Fibroblast of the aortic adventitia (primary cell): ENCODE measurements at regions not wholly inside any gene's neighbourhood (a gene's known extent, or its start where the extent isn't known, plus 50 kb on each side); places are given as distances from the start of the nearest gene placed in this dataset.

Experiments
- DNase-seq: peaks from one replicate; pipeline ENCODE4 v3.0.0-alpha.2; 2010; ENCODE audit warnings: low read depth
- H3K4me3 ChIP-seq: 2 replicates; pipeline ENCODE4 v1.5.1; 2011; ENCODE audit warnings: low read depth, mild to moderate bottlenecking, control low read depth, low read length, moderate library complexity
- TF ChIP-seq, protein P1 (sequence below): IDR thresholded peaks from 2 replicates; pipeline ENCODE4 v1.5.1; 2011; ENCODE audit warnings: mild to moderate bottlenecking, low read length, control low read depth, inconsistent platforms; ENCODE audit not compliant: insufficient read depth

GRCh38 chr17:70780031-70780430, 610.7 kb downstream of the KCNJ2 start:
- no peak for DNase-seq
- no peak overlapping the region for H3K4me3 ChIP-seq
- TF ChIP-seq, protein P1, sequence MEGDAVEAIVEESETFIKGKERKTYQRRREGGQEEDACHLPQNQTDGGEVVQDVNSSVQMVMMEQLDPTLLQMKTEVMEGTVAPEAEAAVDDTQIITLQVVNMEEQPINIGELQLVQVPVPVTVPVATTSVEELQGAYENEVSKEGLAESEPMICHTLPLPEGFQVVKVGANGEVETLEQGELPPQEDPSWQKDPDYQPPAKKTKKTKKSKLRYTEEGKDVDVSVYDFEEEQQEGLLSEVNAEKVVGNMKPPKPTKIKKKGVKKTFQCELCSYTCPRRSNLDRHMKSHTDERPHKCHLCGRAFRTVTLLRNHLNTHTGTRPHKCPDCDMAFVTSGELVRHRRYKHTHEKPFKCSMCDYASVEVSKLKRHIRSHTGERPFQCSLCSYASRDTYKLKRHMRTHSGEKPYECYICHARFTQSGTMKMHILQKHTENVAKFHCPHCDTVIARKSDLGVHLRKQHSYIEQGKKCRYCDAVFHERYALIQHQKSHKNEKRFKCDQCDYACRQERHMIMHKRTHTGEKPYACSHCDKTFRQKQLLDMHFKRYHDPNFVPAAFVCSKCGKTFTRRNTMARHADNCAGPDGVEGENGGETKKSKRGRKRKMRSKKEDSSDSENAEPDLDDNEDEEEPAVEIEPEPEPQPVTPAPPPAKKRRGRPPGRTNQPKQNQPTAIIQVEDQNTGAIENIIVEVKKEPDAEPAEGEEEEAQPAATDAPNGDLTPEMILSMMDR: no peak

DNA sequence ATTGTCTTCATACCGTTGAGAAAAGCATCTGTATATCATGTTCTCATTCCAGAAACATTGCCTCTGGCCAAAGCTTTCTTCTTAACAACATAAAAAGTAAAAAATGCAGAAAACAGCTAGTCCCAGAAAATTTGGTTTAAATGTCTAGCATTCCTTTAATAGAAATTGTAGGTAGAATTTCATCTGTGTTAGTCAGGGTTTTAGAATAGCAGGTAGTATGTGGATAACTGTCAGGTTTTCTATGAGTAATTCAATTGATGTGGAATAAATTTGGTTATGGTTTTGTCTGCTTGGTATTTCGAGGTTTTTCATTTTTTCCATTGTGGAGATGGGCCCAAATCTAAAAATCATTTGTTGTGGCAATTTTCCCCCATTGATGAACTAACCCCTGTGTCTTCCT, 616.7 kb downstream of the KCNJ2 start:
- H3K4me3 ChIP-seq: no peak overlapping the region
- TF ChIP-seq, protein P1: no peak
- no peak for DNase-seq

- DNase-seq: no peak
- H3K4me3 ChIP-seq: no peak overlapping the region
- TF ChIP-seq, protein P1: no peak
Measured at GRCh38 chr17:70787721-70788300, 618.5 kb downstream of the KCNJ2 start.

DNA sequence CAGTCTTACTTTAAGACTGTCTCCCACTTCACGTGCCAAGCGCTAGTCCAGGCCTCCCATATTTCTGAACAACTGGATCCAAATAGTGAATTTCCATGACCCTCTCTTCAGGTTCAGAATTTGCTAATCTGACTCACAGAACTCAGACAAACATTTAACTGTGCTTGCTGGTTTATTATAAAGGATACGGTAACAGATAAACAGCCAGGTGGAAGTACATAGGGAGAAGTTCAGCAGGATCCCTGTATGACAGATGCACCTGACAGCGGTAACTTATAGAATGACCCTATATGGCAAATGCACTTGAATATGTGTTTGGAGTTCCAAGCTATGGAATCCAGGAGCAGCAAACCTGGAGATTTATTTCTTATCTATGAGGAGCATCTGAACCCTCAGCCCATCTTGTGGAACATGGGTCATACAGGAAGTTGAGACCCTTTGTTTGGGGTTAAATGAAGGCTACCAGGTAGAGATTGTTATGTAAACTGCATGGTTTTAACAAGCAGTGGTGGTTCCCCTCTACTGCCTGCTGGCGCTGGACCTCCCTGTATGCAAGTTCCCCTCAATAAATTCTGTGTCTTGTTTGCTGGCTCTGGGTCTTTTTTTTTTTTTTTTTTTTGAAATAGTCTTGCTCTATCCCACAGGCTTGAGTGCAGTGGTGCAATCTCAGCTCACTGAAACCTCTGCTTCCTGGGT, 622.6 kb downstream of the KCNJ2 start:
- no peak overlapping the region for H3K4me3 ChIP-seq
- TF ChIP-seq, protein P1: no peak
- DNase-seq: no peak

DNA sequence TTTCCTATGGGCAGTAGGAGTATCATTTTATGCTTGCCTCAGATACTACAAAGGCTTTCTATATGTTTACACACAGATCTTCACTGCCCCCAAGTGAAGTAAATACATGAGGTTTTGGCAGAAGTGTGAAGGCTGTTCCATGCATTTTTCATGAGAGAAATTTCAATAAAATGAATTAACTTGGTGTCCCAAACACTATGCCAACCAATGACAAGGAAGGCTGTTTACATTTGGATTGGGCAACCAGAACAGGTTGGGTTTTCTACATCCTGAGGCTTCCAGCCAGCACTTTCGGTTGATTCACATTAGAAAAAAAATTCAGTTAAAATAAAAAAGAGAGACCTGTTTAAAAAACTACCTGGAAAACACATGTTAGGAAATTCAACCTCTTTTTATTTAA, 625.4 kb downstream of the KCNJ2 start:
- no peak overlapping the region for H3K4me3 ChIP-seq
- TF ChIP-seq, protein P1: no peak
- DNase-seq: no peak

GRCh38 chr17:70795620-70796019, 626.3 kb downstream of the KCNJ2 start:
- no peak for DNase-seq
- TF ChIP-seq, protein P1: no peak
- H3K4me3 ChIP-seq: no peak overlapping the region
